Lower leg skin (tissue), 4 donors: ENCODE measurements at regions not wholly inside any gene's neighbourhood (a gene's known extent, or its start where the extent isn't known, plus 50 kb on each side); places are given as distances from the start of the nearest gene placed in this dataset.

Experiments used
- DNase-seq, 2 donors: peaks; one replicate each; pipeline ENCODE4 v3.0.0-alpha.2; 2019; ENCODE audit warnings: low spot score in 2 of 2
- H3K4me3 ChIP-seq: fragments of 200-600 bp; sonication (generic); 2 replicates; pipeline ENCODE4 v1.5.1; 2017; ENCODE audit warnings: mild to moderate bottlenecking, low read depth; ENCODE audit not compliant: poor library complexity, severe bottlenecking
- CTCF ChIP-seq, 3 donors: fragments of 450-650 bp; IDR thresholded peaks; one replicate each; pipeline ENCODE4 v1.5.1; 2016; ENCODE audit warnings: antibody characterized with exemption in 3 of 3, mild to moderate bottlenecking in 3 of 3, moderate library complexity in 2 of 3
- POLR2A ChIP-seq, 2 donors: fragments of 450-650 bp; IDR thresholded peaks; one replicate each; pipeline ENCODE4 v1.6.1; 2016 to 2017; ENCODE audit warnings: antibody characterized with exemption in 2 of 2, mild to moderate bottlenecking in 1 of 2, moderate library complexity in 1 of 2
- WGBS, 2 donors: methylation state at CpG; one replicate each; pipeline ENCODE4 v1.1.5; 2018; 5-methylcytosine and 5-hydroxymethylcytosine counted together
- intact Hi-C: fragments of 100-400 bp; cut with DNase I; formaldehyde crosslinking; loops from one replicate; pipeline ENCODE4 v1.15.0; 2023; ENCODE audit warnings: low total_unique reads

- H3K4me3 ChIP-seq = no peak overlapping the region
- intact Hi-C loops = no loop called here
- DNase-seq = no peak
- no peak for TF ChIP-seq CTCF (IDR thresholded peaks at IDR 0.05)
- TF ChIP-seq POLR2A (IDR thresholded peaks at IDR 0.05) = no peak
These were observed 257.9 kb upstream of the NREP start for GRCh38 chr5:112014783-112015395.

- intact Hi-C loops = no loop called here
- no peak for TF ChIP-seq CTCF (IDR thresholded peaks at IDR 0.05)
- no peak for TF ChIP-seq POLR2A (IDR thresholded peaks at IDR 0.05)
- DNase-seq = no peak
- no peak overlapping the region for H3K4me3 ChIP-seq
These were observed 256.7 kb upstream of the NREP start for GRCh38 chr5:112013660-112014059.

- TF ChIP-seq POLR2A (IDR thresholded peaks at IDR 0.05) (no peak), CTCF (IDR thresholded peaks at IDR 0.05) (no peak)
- 31 to 34% methylated on average over 1 of the region's 1 CpG for WGBS, 2 donors
- DNase-seq = no peak
- no peak overlapping the region for H3K4me3 ChIP-seq
- intact Hi-C loops = no loop called here
These were observed 255.1 kb upstream of the NREP start for GRCh38 chr5:112012104-112012503.

- TF ChIP-seq POLR2A (IDR thresholded peaks at IDR 0.05) (no peak), CTCF (IDR thresholded peaks at IDR 0.05) (no peak)
- no peak overlapping the region for H3K4me3 ChIP-seq
- DNase-seq = no peak
- intact Hi-C loops = no loop called here
- 85 to 90% methylated on average over 3 of the region's 3 CpGs for WGBS, 2 donors
These were observed 253.5 kb upstream of the NREP start for GRCh38 chr5:112010475-112010874.

GRCh38 chr5:112006721-112007120 lies 249.7 kb upstream of the NREP start:
- intact Hi-C loops = no loop called here
- no peak for TF ChIP-seq CTCF (IDR thresholded peaks at IDR 0.05)
- TF ChIP-seq POLR2A (IDR thresholded peaks at IDR 0.05) = no peak
- DNase-seq = no peak
- H3K4me3 ChIP-seq = no peak overlapping the region

GRCh38 chr5:112005623-112005930 lies 248.6 kb upstream of the NREP start:
- DNase-seq = no peak
- intact Hi-C loops = no loop called here
- no peak overlapping the region for H3K4me3 ChIP-seq
- no peak for TF ChIP-seq CTCF (IDR thresholded peaks at IDR 0.05)
- no peak for TF ChIP-seq POLR2A (IDR thresholded peaks at IDR 0.05)
